Hematopoietic multipotent progenitor cell treated with erythropoietin and hydrocortisone succinate and interleukin-3 and kit ligand, for 4 days (in vitro differentiated cells): ENCODE measurements at regions not wholly inside any gene's neighbourhood (a gene's known extent, or its start where the extent isn't known, plus 50 kb on each side); places are given as distances from the start of the nearest gene placed in this dataset.

Experiments
- DNase-seq: peaks from one replicate; pipeline ENCODE4 v3.0.0-alpha.2; 2015

DNA sequence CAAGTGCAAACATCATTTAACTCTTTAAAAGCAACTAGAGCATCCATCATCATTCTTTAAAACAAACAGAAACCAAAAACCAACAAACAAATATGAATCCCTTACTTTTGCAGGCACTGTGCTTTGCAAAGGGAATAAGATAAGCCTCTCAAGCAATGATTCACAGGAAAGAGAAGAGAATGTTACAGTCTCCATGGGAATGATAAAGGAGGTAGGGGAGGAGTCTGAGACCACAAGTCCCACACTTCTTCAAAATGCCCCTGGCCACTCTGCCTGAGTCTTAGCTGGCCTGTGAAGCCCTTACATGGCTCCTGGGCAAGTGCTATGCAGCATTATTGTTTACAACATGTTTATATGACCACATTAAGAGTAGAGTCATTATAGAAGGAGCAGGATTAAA is 257.7 kb upstream of the MARCKS start:
- peak; percentile 48 for DNase-seq

DNA sequence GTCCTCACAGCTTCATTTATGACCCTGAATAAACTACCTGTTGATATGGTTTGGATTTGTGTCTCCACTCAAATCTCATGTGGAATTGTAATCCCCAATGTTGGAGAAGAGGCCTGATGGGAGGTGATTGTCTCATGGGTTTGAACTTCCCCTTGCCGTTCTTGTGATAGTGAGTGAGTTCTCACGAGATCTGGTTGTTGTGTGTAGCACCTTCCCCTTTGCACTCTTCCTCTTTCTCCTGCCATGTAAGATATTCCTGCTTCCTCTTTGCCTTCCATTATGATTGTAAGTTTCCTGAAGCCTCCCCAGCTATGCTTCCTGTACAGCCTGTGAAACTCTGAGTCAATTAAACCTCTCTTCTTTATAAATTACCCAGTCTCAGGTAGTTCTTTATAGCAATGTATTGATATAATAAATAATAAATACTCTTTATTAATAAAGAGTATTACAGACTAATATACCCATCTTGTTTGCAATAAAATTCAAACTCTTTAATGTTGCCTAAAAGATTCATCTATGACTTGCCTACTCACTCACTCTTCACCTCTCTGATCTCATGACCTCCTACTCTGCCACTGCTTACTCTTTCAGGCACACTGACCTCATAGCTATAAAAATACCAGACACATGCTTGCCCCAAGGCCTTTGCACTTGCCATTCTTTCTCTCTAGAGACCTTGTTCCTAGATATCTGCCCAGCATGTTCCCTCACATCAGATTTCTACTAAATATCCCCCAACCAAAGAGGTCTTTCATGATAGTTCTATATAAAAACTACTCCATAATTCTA is 256.4 kb upstream of the MARCKS start:
- peak; percentile 31 for DNase-seq

DNA sequence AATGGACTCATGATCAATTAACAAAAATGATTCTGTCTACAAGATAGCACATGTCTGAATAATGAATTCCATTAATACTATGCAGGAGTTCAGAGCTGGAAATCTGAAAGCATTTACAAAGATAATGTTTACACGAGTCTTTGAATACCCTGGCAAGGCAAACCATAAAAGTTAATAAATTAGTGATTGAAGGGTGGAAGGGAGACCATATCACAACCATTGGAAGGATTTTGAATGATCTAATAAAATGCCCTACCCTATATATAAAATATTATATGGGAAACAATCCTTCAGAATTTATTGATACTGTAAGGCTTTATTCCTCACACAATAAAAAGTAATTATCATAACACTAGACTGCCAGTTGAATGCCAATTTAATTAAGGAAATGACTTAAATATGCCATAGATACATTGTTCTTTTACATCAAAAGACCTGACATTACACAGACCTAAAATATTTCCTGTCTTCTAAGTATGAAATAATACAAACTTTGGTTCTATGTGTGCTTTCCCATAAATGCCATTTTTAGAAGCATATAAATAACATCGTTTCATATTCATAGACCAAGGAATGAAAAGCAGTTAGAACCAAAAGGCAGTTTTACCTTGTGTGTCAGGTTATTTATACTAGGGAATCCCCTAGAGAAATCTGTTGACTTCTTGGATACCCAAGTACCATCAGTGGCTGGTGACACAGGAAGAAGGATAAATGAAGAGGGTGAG is 249.2 kb upstream of the MARCKS start:
- DNase-seq: no peak

DNA sequence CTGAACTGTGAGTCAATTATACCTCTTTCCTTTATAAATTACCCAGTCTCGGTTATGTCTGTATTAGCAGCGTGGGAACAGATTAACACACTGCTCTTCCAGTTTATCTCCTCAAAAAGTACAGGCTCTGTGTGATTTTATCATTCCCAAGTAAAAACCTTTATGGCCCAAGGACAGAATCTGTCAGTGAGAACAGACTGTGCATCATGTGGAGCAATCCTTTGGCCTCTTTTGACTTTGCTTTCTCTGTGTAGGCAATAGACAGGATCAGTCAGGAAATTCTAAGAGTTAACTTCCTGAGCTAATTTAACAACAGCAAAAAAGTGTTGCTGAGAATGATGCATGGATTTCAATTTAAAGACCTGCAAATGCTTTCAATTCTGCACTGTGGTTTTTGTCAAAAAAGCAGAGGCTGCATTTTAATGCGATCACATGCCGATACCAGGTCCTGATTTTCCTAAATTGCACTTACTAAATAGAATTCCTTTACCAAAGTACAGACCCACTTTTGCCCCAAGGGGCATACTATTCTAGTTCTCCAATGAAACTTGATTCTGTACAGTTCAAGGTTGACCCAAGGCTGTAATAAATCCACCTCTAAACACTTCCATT is 246.7 kb upstream of the MARCKS start:
- DNase-seq: no peak

DNA sequence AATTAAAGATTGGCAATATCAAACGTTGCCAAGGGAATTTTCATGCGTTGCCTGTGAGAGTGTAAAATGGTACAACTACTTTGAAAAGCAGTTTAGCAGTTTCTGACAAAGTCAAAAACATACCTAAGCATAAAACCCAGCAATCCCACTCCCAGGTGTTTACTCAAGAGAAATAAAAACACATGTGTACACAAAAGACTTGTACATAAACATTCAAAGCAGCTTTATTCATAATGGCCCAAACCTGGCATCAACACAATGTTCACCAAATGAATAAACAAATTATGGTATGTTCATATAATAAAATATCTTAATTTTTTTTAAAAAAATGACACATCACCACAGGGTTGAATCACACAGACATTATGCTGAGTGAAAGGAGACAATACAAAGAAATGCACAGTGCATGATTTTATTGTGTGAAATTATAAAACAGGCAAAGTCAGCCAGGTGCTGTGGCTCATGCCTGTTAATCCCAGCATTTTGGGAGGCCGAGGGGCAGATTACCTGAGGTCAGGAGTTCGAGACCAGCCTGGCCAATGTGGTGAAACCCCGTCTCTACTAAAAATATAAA is 240.4 kb upstream of the MARCKS start:
- no peak for DNase-seq

DNA sequence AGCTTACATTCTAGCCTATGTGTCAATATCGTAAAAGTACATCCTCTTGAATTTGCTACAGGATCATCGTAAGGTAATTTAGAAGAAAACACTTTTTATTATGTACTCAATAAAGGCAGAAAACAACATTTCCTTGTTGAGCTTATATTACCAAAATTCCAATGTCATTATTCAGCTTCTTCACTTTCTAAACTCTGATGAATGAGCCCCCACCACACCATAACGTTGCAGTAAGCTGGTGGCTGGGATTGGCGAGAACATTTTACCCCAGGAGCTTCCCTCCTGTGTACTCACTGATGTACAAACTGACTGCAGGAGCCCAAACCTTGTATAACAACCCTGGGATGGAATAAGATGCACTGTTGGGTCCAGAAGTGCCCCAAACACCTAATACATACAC is 238.1 kb upstream of the MARCKS start:
- no peak for DNase-seq

DNA sequence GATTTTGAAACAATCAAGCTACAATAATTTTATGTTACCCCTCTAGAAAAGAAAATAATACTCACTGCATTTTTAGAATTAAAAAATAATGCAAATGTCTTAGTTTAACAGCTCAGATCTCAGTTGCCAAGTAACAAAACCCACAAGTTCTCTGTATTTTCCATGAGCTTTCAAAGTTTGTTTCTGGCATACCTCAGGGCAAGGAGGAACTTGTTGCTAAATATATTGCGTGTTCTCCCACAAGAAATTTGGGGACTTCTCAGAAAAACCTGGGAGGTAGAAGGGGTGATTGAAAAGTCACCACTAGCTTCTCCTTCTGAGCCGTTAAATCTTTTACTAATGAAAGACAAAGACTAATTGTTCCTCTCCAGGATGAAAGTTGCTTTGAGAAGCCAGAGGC is 236.8 kb upstream of the MARCKS start:
- DNase-seq: peak; percentile 27

DNA sequence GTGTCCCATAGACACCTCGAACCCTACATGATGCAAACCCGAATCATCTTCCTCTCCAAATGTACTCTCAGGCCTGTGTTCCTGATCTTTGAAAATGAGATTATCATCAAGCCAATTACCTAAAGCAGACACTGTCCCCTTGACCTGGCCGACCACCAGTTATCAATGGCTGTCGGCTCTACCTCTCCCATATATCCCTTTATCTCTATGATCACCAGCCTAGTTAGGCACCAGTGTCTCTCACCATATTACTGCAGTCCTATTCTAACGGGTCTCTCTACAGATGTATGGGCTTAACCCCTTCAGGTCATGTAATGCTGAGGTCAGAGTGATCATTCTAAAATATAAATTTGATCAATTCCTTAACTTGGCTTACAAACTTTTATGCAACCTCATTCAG is 234.9 kb upstream of the MARCKS start:
- no peak for DNase-seq

DNA sequence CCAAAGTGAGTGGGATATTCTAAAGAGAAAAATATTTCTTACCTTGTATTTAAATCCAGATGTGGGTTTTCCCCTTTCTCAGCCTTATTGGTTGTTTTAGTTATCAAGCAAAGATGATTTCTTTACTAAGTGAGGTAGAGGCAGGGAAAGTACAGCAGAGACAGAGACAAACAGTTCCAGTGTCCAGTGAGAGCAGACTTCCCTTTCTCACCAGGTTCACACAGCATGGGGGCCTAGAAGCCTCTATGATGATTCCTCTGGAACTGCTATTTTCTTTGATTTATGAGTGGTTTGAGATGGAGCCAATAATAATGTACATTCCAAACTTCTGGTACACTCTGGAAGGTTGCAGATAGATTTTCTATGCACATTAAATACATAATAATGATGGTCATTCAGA is 234.0 kb upstream of the MARCKS start:
- no peak for DNase-seq

DNA sequence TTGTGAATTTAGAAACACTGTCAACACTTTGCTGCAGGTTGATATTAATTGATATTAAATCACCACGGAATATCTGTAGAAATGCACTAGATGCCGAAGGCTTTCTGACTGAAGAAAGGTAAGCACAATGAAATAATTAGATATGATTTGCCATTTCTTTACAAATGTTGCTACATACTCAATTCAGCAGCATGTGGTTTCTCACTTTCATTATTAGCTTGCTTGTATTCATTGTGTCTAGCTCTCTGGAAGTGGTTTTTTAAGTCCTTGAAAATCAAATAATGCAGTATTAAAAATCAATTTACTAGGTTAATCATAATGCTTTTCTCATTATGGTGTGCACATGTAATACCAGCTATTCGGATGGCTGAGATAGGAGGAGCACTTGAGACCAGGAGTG is 231.3 kb upstream of the MARCKS start:
- no peak for DNase-seq

DNA sequence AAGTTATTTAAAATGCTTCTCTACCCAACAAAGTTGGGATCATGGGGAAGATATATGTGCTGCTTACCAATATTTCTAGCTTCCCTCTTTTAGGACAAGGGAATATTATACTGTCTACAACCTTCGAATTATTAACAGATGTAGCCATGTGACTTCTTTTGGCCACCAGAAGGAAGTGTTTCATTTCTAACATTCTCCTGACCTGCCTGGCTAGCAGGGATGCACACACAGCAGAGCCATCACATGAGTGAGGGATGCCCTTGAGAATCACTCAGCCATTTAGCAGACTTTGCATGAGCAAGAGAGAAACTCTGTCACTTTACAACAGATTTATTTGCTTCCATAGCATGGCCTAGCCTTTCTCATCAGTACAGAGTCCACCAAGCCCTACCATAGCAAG is 230.7 kb upstream of the MARCKS start:
- DNase-seq: no peak

DNA sequence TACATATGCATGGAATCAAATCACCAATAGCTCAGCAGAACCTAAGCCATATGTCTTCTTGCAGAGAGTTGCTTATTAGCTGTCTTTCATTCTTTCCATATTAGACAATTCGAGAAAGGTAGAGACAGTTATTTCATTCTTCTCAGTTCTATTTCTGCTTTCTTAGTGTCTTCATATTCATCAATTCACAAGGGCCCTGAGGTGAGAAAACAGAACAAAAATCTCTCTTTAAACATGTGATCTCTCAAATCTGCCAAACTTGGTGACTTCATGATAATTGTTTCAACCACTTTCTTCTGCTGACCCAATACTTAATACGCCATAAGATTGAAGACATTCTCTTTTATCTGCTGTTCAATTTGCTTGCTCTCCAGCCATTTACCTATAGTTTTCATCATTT is 229.7 kb upstream of the MARCKS start:
- DNase-seq: no peak

DNA sequence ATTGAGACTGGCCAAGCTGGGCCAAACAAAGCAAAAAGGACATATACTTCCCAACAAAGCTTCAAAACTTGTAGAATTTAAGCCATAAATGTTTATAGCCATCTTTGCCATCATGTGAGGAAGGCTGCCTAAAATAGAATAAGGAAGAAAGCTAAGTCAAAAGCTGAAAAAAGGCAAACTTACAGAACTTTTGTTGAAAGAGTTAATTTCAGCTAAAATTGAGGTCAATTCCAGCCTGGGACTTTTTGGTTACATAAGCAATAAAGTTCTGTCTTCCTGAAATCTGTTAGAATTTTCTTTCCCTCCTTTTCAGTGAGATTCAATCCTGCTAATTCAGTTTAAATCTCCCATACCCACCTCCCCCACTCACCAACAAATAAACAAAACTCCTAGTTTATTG is 227.9 kb upstream of the MARCKS start:
- no peak for DNase-seq

DNA sequence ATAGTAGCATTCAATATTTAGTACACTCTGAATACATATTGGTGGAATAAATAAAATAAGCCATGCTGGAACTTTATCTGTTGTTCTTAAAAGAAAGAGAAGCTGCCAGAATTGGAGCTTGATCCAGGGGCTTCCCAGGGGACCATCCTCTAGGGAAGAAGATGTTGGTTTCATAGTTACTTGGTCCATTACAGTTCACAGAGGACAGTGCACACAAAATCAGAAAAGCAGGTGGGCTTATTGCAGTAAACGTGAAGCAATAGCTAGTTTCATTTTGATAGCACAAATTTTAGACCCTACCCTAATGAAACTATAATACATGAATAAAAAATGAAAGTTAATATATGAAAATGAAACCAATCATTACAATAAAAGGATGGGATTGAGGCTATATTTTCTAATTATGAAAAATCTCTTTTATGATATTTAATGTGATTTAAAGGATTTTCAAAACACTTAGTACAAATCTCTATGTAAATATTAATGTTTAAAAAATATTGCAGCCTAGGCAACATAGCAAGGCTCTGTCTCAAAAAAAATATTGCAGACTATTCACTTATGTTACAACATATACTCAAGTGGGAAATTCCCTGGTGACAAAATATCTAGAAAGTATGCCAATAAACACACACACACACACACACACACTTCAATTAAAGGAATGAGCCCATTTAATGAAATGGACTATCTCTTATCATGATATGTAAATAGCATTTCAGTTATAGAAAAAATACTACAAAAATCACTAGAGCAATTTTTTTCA is 227.0 kb upstream of the MARCKS start:
- DNase-seq: peak; percentile 9

DNA sequence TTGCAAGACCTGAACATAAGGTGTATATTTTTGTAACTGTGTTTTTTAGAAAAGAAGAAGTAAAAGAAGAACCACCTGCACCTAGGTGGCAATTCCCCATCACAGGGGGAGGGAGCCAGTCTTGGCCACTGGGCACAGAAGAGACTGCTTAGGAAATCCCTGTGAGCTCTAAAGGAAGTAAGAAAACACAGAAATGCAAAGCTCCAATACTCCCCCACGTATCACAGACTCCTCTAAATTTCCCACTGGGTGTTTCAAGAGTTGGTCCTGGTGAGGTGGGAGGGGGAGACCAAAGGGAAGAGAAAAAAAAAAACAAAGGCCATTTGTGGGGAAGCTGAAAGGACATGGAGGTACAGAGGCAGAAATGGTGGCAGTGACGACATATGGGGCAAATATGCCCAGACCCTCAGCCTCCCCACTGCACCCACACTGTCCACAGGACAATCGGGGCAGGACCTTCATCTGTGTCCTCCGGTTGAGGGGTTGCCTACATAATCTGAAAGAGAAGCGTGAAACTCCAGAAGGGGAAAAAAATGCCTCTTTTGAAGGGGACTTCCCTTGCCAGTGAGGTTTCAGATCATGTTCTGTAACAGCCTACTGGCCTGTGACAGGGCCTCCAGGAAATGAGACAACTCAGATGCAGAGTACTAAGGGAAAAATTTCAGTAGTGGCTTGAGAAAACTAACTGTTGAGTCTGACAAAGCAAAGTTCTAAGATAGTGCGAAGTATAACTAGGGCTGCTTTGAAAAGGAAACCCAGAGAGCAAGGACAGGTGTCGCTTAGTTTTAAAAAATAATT is 226.2 kb upstream of the MARCKS start:
- DNase-seq: peak; percentile 48

DNA sequence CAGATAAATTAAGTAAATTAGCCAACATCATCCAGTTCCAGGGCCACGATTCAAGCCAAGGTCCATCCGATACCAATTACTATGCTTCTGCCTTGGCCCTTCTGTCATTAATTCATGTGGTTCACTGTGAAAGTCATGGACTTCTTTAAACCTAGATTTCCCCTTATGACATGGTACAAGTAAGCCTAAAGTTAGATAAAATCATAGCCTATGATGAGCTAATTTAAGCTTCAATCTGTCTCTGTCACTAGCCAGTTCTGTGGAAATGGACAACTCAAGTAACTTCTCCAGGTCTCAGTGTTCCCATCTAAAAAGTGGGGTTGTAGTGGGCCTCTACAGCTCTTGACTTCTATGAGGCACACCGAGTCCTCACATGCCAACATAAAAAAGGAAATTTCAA is 225.5 kb upstream of the MARCKS start:
- no peak for DNase-seq

DNA sequence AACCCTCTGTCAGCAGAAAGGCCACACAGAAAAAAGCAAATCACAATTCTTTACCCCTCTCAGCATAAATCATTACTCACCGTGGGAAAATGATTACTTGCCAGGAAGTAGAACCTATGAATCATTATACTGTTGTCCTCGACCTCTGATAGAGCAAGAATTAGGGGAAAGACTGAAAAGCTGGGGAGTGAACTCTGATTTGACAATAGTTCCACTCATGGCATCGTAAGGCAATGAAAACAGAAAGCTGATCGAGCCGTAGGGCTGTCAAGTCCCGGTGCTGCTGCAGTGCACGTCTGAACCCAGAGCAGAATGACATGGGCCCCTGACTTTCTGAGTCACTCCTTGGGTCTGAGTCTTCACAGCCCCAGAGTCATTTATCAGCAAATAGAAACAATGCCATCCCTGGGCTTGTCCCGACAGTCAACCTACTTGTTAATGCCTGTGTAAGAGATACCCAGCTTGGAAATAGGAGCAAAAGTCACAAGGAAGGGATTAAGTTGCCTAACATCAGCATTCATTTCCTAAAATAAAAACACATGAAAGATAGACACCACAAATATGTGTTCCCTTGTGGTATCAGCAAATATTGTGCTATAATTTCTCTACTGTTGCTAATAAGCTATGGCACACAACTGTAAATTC is 224.8 kb upstream of the MARCKS start:
- no peak for DNase-seq

DNA sequence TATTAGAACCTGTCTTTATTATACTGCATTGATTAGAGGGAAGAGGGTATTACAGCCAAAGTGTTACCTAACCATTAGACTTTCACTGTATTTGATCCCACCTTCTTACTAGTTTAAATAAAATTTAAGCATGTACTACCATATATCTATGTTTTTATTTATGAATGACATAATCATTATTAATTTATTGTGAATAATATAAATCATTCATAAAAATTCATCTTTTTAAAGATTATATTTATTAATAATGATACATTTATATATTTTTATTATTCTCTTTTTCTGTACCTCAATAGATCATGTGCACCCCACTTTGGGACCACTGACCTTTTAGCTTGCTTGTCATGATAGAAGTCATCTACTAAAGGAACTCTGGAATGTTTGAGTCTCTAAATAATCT is 223.5 kb upstream of the MARCKS start:
- DNase-seq: no peak

DNA sequence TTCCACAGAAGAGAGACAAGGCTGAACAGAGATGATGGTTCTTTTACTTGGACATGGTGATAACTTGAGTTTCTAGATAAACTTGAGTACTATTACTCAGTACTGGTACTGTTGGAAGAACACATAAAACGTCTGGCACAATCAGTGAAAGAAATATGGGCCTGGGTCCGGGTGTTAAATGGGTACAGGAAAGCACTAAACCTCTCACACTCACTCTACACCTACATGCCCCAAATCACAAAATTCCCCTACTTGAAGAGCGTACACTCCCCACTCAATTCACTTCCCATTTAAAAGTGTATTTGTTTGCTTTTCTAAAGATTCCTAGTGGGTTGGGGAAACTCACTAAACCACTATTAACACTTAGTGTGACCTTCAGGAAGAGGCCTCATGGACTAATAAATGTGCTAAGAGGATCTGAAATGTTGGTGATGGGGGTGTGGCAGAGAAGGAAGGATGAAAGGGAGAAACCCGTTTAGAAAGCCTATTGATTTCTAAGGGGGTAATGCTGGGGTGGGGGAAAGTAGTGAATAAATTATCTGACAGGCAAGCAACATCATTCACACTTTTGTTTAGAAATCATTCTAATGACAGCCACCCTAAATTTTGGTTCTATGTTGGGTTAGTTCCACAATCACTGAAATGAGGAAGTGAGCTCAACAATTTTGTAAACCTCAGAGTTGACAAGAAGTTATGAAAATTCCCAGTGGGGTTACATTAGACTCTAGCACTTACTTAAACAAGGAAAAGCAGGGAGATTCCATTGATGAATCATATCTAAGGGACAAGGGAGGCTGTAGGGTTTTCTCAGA is 222.6 kb upstream of the MARCKS start:
- DNase-seq: peak; percentile 51

DNA sequence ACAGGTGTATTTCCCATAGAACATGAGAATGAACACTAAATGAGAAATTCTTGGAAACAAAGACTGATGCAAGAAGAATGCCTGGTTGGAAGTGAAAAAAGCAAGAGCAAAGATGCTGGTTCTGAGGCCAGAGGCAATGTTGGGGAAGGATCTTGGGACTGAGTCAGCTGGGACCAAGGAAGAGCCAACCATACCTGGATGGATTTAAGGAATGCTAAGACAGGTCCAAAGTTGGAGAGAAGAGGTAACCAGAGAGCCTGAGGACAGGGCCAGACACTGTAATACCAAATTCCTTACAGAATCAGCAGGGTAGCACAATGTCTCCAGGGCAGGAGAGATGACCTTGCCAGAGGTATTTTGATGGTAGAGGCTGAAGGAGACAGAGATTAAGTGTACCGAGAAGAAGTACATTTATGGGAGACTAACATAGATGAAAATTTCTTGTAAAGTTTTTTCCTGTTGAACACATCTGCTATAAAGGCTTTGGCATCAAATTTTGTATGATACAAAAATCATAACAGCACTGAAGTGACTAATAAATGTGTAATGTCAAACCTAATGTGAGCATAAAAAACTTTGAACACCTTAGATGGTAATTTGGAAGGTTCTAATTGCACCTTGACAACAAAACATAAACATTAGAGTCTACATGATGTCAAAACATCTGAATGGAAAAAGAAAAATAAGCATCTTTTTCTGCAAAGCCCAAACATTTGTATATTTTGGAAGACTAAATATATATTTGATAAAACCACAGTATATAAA is 221.7 kb upstream of the MARCKS start:
- no peak for DNase-seq
